ENCODE measurements at regions not wholly inside any gene's neighbourhood (a gene's known extent, or its start where the extent isn't known, plus 50 kb on each side); places are given as distances from the start of the nearest gene placed in this dataset.

- H3K9me3 ChIP-seq (ENCODE audit: control insufficient read depth, insufficient read depth, low read length): no peaks in the 10 kb centered on the region
- no peak for DNase-seq (ENCODE audit: low read depth, low spot score)
- CTCF ChIA-PET: no interaction called here
- POLR2A ChIA-PET: no interaction called here
- H3K4me3 ChIP-seq (ENCODE audit: low read depth, low read length): no peak overlapping the region
- no peaks in the 10 kb centered on the region for H3K27me3 ChIP-seq (ENCODE audit: control insufficient read depth, insufficient read depth, low read length)
- TF ChIP-seq, protein P1, sequence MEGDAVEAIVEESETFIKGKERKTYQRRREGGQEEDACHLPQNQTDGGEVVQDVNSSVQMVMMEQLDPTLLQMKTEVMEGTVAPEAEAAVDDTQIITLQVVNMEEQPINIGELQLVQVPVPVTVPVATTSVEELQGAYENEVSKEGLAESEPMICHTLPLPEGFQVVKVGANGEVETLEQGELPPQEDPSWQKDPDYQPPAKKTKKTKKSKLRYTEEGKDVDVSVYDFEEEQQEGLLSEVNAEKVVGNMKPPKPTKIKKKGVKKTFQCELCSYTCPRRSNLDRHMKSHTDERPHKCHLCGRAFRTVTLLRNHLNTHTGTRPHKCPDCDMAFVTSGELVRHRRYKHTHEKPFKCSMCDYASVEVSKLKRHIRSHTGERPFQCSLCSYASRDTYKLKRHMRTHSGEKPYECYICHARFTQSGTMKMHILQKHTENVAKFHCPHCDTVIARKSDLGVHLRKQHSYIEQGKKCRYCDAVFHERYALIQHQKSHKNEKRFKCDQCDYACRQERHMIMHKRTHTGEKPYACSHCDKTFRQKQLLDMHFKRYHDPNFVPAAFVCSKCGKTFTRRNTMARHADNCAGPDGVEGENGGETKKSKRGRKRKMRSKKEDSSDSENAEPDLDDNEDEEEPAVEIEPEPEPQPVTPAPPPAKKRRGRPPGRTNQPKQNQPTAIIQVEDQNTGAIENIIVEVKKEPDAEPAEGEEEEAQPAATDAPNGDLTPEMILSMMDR (IDR thresholded peaks at IDR 0.05; ENCODE audit: low read depth, low read length): no peak
- no peak overlapping the region for H3K27ac ChIP-seq (ENCODE audit: low read depth, low read length)
These were observed 521.5 kb upstream of the NRXN1 start for GRCh38 chr2:51553476-51553875.

- TF ChIP-seq, protein P1 (IDR thresholded peaks at IDR 0.05; ENCODE audit: low read depth, low read length): no peak
- no peak overlapping the region for H3K4me3 ChIP-seq (ENCODE audit: low read depth, low read length)
- no peaks in the 10 kb centered on the region for H3K27me3 ChIP-seq (ENCODE audit: control insufficient read depth, insufficient read depth, low read length)
- CTCF ChIA-PET: no interaction called here
- POLR2A ChIA-PET: no interaction called here
- no peaks in the 10 kb centered on the region for H3K9me3 ChIP-seq (ENCODE audit: control insufficient read depth, insufficient read depth, low read length)
- H3K27ac ChIP-seq (ENCODE audit: low read depth, low read length): no peak overlapping the region
- DNase-seq (ENCODE audit: low read depth, low spot score): no peak
These were observed 503.8 kb upstream of the NRXN1 start for GRCh38 chr2:51535763-51536162.

DNA sequence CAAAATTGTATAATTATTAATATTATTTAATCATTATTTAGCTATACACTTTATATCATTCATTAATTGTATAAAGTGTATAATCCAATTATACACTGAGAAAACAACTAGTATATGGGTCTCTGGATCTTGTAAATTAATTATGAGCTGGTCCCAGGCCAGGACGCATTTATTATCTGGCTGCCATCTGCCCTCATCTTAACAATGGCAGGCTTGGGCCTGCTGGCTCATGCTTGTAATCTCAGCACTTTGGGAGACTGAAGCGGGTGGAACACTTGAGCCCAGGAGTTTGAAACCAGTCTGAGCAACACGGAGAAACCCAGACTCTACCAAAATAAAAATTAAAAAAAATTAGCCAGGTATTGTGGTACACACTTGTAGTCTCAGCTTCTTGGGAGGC, 502.2 kb upstream of the NRXN1 start:
- Histone ChIP-seq H3K27me3 (ENCODE audit: control insufficient read depth, insufficient read depth, low read length) (no peaks in the 10 kb centered on the region), H3K27ac (ENCODE audit: low read depth, low read length) (no peak overlapping the region), H3K9me3 (ENCODE audit: control insufficient read depth, insufficient read depth, low read length) (no peaks in the 10 kb centered on the region), H3K4me3 (ENCODE audit: low read depth, low read length) (no peak overlapping the region)
- ChIA-PET CTCF (no interaction called here), POLR2A (no interaction called here)
- TF ChIP-seq, protein P1 (IDR thresholded peaks at IDR 0.05; ENCODE audit: low read depth, low read length): no peak
- DNase-seq (ENCODE audit: low read depth, low spot score): no peak

DNA sequence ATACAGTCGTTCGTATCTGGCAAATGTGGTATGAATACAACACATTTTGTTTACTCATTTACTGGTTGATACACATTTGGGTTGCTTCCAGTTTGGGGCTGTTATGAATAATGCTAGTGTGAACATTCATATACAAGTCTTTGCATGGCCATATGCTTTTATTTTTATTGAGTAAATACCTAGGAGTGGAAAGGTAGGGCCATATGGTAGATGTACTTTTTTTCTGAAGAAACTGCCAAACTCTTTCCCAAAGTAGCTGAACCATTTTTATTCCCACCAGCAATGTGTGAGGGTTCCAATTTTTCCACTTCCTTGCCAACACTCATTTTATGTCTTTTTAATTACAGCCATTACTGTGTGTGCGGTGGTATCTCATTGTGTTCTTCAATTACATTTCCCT, 496.2 kb upstream of the NRXN1 start:
- H3K9me3 ChIP-seq (ENCODE audit: control insufficient read depth, insufficient read depth, low read length): no peaks in the 10 kb centered on the region
- H3K27ac ChIP-seq (ENCODE audit: low read depth, low read length): no peak overlapping the region
- ChIA-PET CTCF (no interaction called here), POLR2A (no interaction called here)
- TF ChIP-seq, protein P1 (IDR thresholded peaks at IDR 0.05; ENCODE audit: low read depth, low read length): no peak
- H3K4me3 ChIP-seq (ENCODE audit: low read depth, low read length): no peak overlapping the region
- no peaks in the 10 kb centered on the region for H3K27me3 ChIP-seq (ENCODE audit: control insufficient read depth, insufficient read depth, low read length)
- no peak for DNase-seq (ENCODE audit: low read depth, low spot score)

- TF ChIP-seq, protein P1 (IDR thresholded peaks at IDR 0.05; ENCODE audit: low read depth, low read length): no peak
- CTCF ChIA-PET: no interaction called here
- H3K27me3 ChIP-seq (ENCODE audit: control insufficient read depth, insufficient read depth, low read length): no peaks in the 10 kb centered on the region
- POLR2A ChIA-PET: no interaction called here
- DNase-seq (ENCODE audit: low read depth, low spot score): no peak
- H3K27ac ChIP-seq (ENCODE audit: low read depth, low read length): no peak overlapping the region
- H3K4me3 ChIP-seq (ENCODE audit: low read depth, low read length): no peak overlapping the region
- no peaks in the 10 kb centered on the region for H3K9me3 ChIP-seq (ENCODE audit: control insufficient read depth, insufficient read depth, low read length)
These were observed 494.8 kb upstream of the NRXN1 start for GRCh38 chr2:51526766-51527165.

Data from AG04450 (cell line).